Mucosa of stomach (tissue), 1 donor: ENCODE measurements at regions not wholly inside any gene's neighbourhood (a gene's known extent, or its start where the extent isn't known, plus 50 kb on each side); places are given as distances from the start of the nearest gene placed in this dataset.

ENCODE experiments used
- H3K27me3 ChIP-seq: one replicate; pipeline ENCODE4 v1.7.0; 2013; ENCODE audit warnings: mild to moderate bottlenecking, low read length; ENCODE audit not compliant: control insufficient read depth, insufficient read depth
- H3K36me3 ChIP-seq: one replicate; pipeline ENCODE4 v1.7.0; 2013; ENCODE audit warnings: low read length; ENCODE audit not compliant: control insufficient read depth, insufficient read depth
- H3K4me1 ChIP-seq: one replicate; pipeline ENCODE4 v1.7.0; 2013; ENCODE audit warnings: mild to moderate bottlenecking, low read length; ENCODE audit not compliant: control insufficient read depth, insufficient read depth
- H3K4me3 ChIP-seq: one replicate; pipeline ENCODE4 v1.7.0; 2013; ENCODE audit warnings: low read length
- H3K9ac ChIP-seq: one replicate; pipeline ENCODE4 v1.7.0; 2013; ENCODE audit warnings: mild to moderate bottlenecking, low read length, moderate library complexity
- H3K9me3 ChIP-seq: one replicate; pipeline ENCODE4 v1.7.0; 2013; ENCODE audit warnings: mild to moderate bottlenecking, low read length, moderate library complexity; ENCODE audit not compliant: control insufficient read depth
- donor health status: Pancreatic carcinoma.

DNA sequence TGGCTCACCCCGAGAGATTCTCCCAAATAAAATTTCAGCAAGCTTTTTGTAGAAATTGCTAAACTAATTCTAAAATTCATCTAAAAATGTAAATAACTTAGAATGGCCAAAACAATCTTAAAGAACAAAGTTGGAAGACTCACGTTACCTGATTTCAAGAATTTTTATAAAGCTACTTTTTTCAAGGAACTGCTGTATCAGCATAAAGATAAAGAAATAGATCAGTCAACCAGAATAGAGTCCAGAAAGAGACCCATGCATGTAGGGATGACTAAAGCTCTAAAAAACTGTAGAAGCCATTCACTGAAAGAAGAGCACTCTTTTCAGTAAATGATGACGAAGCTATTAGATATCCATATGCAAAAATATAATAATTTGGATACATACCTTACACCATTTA is 652.1 kb downstream of the TBC1D32 start:
- Histone ChIP-seq H3K36me3 (no peaks in the 10 kb centered on the region), H3K9ac (no peak overlapping the region), H3K9me3 (no peaks in the 10 kb centered on the region), H3K4me1 (no peaks in the 10 kb centered on the region), H3K27me3 (no peaks in the 10 kb centered on the region), H3K4me3 (no peak overlapping the region)

DNA sequence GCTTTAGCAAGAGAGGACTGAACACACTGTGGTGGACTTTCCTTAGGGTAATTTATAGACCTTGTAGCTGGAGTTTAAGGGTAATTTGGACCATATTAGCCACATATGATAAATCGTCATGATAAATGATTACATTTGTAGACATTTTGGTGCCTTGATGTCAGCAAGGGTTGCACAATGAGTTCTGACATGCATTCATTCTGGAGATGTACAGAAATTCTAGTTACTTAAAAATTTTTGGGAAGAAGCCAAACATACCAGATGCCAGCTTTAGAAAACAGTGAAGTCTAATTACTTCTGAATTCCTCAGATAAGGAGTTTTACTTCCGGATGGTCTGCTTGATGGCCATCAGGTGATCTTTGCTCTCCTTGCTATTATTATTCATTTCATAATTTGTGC is 653.1 kb downstream of the TBC1D32 start:
- Histone ChIP-seq H3K9me3 (no peaks in the 10 kb centered on the region), H3K4me3 (no peak overlapping the region), H3K27me3 (no peaks in the 10 kb centered on the region), H3K4me1 (no peaks in the 10 kb centered on the region), H3K36me3 (no peaks in the 10 kb centered on the region), H3K9ac (no peak overlapping the region)

DNA sequence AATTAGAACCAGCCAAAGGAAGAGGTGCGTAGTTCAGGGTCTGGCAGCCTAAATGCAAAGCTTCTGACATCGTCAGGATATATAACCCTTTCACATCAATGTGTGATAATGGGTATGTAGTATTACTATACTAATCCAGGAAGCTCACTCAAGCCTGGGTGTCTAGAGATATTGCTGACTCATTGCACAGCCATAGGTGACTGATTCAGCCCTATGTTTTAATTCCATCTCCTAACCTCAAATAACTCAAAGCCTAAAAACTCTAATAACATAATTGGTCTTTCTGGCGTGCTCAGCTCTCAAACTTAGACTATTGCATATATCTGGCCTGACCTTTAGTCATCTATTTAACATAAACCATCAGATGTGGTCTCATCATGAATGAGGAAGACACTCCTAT is 658.4 kb downstream of the TBC1D32 start:
- no peaks in the 10 kb centered on the region for H3K4me1 ChIP-seq
- no peaks in the 10 kb centered on the region for H3K27me3 ChIP-seq

DNA sequence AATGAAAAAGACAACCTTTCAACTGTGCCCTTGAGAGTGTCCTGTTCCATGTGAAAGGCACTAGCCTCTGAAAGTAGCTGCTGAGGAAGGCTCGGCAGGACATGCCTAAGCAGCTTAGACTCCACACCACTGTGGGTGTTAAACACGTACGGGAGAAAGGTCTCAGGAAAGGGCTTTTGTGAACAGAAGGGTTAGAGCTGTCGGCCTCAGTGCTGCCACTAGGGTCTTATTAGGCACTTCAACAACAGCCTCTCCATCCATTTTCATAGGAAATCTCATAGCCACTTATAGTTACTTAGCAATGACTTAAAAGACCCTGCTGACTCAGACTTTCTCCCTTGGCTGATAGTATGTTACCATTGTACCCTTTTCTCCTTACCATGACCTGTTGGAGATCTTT is 662.8 kb downstream of the TBC1D32 start:
- Histone ChIP-seq H3K27me3 (no peaks in the 10 kb centered on the region), H3K4me3 (no peak overlapping the region), H3K9ac (no peak overlapping the region), H3K4me1 (no peaks in the 10 kb centered on the region), H3K9me3 (no peaks in the 10 kb centered on the region), H3K36me3 (no peaks in the 10 kb centered on the region)

More for the DNA sequence above, 658.4 kb downstream of the TBC1D32 start:
- Histone ChIP-seq H3K36me3 (no peaks in the 10 kb centered on the region), H3K4me3 (no peak overlapping the region), H3K9ac (no peak overlapping the region), H3K9me3 (no peaks in the 10 kb centered on the region)

DNA sequence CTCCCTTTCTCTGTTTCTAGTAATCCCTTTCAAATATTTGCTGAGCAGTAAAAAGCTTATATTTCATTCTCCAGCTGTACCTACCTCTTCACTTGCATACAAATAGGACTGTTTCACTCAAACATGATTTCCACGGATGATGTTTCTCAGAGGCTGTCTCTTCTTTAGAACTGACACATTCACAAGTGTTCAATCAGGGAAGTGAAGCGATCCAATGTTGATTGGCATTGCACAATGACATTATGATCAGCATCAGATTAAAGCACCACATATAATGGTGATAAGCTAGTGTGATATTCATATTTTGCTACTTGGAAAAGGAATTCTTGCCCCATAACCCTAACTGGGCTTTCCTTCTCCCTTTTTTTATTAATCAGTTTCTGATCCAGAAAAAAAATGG is 681.8 kb downstream of the TBC1D32 start:
- Histone ChIP-seq H3K27me3 (no peaks in the 10 kb centered on the region), H3K9me3 (no peaks in the 10 kb centered on the region), H3K4me1 (no peaks in the 10 kb centered on the region), H3K9ac (no peak overlapping the region), H3K4me3 (no peak overlapping the region), H3K36me3 (no peaks in the 10 kb centered on the region)

DNA sequence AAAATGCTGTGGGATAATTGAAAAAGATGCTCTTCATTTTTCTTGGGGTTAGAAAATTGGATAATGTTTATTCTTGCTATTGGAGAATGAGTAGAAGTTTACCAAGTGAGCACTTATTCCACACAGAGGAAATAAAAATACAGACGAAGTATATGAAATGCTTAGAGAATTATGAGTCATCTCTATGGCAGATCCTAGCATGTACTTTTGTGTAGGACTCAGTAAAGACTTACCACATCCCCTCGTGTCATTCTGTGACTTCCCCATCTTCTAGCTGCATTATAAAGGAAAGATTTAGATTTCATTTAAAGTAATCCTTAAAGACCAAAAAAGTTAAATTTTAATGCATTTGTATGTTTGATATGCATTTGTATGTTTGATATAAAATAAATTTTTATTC is 685.6 kb downstream of the TBC1D32 start:
- H3K36me3 ChIP-seq: no peaks in the 10 kb centered on the region
- H3K4me3 ChIP-seq: no peak overlapping the region
- no peaks in the 10 kb centered on the region for H3K9me3 ChIP-seq
- no peak overlapping the region for H3K9ac ChIP-seq
- H3K27me3 ChIP-seq: no peaks in the 10 kb centered on the region
- no peaks in the 10 kb centered on the region for H3K4me1 ChIP-seq

DNA sequence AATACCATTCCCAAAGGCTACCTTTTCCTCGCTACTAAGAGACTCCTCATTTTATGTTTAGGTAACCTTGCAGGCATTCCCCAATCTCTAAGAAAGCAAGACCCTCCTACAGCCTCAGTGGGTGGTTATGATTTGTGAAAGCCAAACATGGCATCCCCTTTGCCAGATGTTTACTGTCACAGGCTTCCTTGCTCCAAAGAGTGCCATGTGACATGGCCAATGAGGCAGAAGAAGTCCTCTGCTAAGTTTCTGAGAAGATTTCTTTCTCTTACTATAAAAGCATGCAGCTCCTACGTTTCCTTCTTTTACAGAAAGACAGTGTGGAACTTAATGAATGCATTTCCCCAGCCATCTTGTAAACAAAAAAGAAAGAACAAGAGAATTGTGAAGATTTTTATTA is 688.2 kb downstream of the TBC1D32 start:
- no peaks in the 10 kb centered on the region for H3K4me1 ChIP-seq
- no peaks in the 10 kb centered on the region for H3K36me3 ChIP-seq
- H3K9me3 ChIP-seq: no peaks in the 10 kb centered on the region
- H3K27me3 ChIP-seq: no peaks in the 10 kb centered on the region
- no peak overlapping the region for H3K4me3 ChIP-seq
- H3K9ac ChIP-seq: no peak overlapping the region

DNA sequence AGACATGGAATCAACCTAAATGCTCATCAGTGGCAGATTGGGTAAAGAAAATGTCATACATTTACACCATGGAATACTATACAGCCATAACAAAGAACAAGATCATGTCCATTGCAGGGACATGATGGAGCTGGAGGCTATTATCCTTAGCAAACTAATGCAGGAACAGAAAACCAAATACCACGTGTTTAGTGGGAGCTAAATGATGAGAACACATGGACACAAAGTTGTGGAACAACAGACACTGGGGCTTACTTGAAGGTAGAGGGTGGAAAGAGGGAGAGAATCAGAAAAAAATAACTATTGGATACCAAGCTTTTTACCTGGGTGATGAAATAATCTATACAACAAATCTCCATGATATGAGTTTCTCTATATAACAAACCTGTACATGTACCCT is 701.3 kb downstream of the TBC1D32 start:
- Histone ChIP-seq H3K36me3 (no peaks in the 10 kb centered on the region), H3K9me3 (no peaks in the 10 kb centered on the region), H3K4me3 (no peak overlapping the region), H3K27me3 (no peaks in the 10 kb centered on the region), H3K4me1 (no peaks in the 10 kb centered on the region), H3K9ac (no peak overlapping the region)

DNA sequence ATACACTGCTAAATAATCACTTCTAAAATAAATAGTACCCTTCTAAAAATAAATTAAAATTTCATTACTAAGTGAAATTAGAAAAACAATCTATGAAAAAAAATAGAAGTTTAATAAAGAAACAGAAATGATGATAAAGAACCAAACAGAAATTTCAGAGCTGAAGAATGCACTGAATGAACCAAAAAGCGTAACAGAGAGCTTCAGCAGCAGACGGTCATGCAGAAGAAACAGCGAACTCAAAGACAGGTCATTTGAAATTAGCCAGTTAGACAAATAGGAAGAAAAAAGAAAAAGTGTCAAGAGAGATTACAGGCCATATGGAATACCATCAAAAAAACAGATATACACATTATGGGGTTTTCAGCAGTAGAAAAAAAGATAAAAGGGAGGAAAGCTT is 706.7 kb downstream of the TBC1D32 start:
- no peaks in the 10 kb centered on the region for H3K36me3 ChIP-seq
- H3K4me3 ChIP-seq: no peak overlapping the region
- H3K9me3 ChIP-seq: no peaks in the 10 kb centered on the region
- H3K27me3 ChIP-seq: no peaks in the 10 kb centered on the region
- H3K4me1 ChIP-seq: no peaks in the 10 kb centered on the region
- H3K9ac ChIP-seq: no peak overlapping the region

DNA sequence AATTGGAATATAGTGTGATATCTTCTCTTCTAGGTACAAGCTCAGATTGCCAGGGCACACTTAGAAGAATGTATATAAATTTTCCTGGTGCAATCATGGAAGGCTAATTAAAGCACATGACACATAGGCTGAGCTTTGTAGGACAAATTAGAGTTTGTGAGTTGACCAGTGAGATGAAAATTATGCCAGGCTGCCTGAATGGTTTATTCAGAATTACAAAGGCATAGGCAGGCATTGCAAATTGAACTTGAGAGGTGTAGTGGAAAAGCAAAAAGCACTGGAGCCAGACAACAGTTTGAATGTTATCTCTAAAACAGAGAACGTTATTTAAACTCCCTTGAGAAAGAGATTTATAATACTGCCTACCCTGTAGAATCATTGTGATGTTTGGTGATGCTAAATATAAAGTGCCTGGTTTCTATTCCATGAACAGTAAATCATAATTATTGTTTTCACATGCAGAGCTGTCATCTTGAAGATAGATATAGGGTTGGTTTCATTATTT is 712.1 kb downstream of the TBC1D32 start:
- Histone ChIP-seq H3K9ac (no peak overlapping the region), H3K36me3 (no peaks in the 10 kb centered on the region), H3K9me3 (no peaks in the 10 kb centered on the region), H3K4me3 (no peak overlapping the region), H3K27me3 (no peaks in the 10 kb centered on the region), H3K4me1 (no peaks in the 10 kb centered on the region)

DNA sequence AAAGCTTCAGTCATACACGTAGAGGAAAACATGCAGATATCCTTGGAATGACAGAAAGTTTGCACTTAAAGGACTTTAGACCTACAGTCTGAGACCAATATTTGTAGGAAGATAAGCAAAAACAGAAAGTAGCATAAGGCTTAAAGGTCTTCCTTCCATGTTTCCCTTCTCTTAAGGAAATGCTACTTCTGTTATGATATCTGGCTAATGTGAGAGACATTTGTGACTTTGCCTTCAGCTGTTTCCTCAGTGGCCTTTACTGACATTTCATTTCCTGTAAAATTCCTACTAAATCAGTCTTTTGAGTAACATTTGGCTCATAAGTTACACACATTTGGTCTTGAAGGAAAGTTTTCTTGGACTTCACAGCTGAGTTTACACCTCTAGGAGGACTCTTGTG is 713.4 kb downstream of the TBC1D32 start:
- Histone ChIP-seq H3K9me3 (no peaks in the 10 kb centered on the region), H3K9ac (no peak overlapping the region), H3K4me1 (no peaks in the 10 kb centered on the region), H3K27me3 (no peaks in the 10 kb centered on the region), H3K36me3 (no peaks in the 10 kb centered on the region), H3K4me3 (no peak overlapping the region)

DNA sequence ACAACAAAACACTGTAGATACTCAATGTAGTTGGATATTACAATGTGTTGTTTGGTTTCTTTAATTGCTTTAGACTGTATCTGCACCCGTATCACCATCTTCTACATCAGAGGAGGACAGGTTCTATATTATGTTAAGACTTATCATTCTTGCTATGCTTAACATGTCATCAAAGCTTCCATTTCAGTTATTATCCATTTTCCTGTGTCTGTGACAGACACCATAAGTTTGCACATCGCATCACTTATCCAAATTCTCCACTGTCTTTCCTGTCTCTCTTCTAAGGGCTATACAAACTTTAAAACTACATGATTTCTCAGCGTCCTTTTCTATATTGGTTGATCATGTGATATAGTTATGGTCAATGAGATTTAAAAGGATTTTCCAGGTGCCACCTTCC is 719.0 kb downstream of the TBC1D32 start:
- no peaks in the 10 kb centered on the region for H3K27me3 ChIP-seq

DNA sequence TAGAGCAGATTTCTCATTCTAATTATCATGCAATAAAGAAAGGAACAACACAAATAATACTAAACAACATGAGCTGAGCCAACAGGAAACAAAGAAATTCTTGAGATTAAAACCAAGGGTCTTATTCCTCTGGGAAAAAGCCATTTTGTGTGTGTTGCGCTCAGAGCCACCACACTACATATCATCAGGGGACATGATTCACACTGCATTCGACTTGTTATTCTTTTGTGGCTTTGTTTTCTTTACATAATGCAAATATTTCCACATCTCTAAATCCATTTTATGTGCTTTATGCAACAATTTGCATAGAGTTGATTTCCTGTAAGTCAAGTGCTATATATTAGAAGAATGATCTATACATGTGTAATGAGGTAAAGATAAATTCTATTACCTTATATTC is 719.6 kb downstream of the TBC1D32 start:
- Histone ChIP-seq H3K36me3 (no peaks in the 10 kb centered on the region), H3K27me3 (no peaks in the 10 kb centered on the region), H3K4me1 (no peaks in the 10 kb centered on the region), H3K9me3 (no peaks in the 10 kb centered on the region), H3K4me3 (no peak overlapping the region), H3K9ac (no peak overlapping the region)

More for the DNA sequence above, 719.0 kb downstream of the TBC1D32 start:
- no peaks in the 10 kb centered on the region for H3K9me3 ChIP-seq
- no peak overlapping the region for H3K4me3 ChIP-seq
- no peaks in the 10 kb centered on the region for H3K4me1 ChIP-seq
- H3K36me3 ChIP-seq: no peaks in the 10 kb centered on the region
- H3K9ac ChIP-seq: no peak overlapping the region
